Retinal pigment epithelial cell (primary cell): ENCODE measurements at regions not wholly inside any gene's neighbourhood (a gene's known extent, or its start where the extent isn't known, plus 50 kb on each side); places are given as distances from the start of the nearest gene placed in this dataset.

Experiments
- DNase-seq: peaks from one replicate; pipeline ENCODE4 v3.0.0-alpha.2; 2010; ENCODE audit warnings: low read depth
- H3K4me3 ChIP-seq: 2 replicates; pipeline ENCODE4 v1.5.1; 2011; ENCODE audit warnings: mild to moderate bottlenecking, low read length, control low read depth, moderate library complexity
- TF ChIP-seq, protein P1 (sequence below): conservative IDR thresholded peaks from 2 replicates; pipeline ENCODE4 v1.5.1; 2011; ENCODE audit warnings: low read depth, low read length, control low read depth, inconsistent platforms

GRCh38 chr12:25691865-25692114 is 138.7 kb upstream of the LMNTD1 start:
- no peak overlapping the region for H3K4me3 ChIP-seq
- DNase-seq: no peak
- TF ChIP-seq, protein P1, sequence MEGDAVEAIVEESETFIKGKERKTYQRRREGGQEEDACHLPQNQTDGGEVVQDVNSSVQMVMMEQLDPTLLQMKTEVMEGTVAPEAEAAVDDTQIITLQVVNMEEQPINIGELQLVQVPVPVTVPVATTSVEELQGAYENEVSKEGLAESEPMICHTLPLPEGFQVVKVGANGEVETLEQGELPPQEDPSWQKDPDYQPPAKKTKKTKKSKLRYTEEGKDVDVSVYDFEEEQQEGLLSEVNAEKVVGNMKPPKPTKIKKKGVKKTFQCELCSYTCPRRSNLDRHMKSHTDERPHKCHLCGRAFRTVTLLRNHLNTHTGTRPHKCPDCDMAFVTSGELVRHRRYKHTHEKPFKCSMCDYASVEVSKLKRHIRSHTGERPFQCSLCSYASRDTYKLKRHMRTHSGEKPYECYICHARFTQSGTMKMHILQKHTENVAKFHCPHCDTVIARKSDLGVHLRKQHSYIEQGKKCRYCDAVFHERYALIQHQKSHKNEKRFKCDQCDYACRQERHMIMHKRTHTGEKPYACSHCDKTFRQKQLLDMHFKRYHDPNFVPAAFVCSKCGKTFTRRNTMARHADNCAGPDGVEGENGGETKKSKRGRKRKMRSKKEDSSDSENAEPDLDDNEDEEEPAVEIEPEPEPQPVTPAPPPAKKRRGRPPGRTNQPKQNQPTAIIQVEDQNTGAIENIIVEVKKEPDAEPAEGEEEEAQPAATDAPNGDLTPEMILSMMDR: no peak

GRCh38 chr12:25692115-25693035 is 139.3 kb upstream of the LMNTD1 start:
- H3K4me3 ChIP-seq: no peak overlapping the region
- TF ChIP-seq, protein P1: no peak
- no peak for DNase-seq

- H3K4me3 ChIP-seq: no peak overlapping the region
- no peak for DNase-seq
- TF ChIP-seq, protein P1: no peak
Measured at GRCh38 chr12:25694072-25694471, 141.0 kb upstream of the LMNTD1 start.

DNA sequence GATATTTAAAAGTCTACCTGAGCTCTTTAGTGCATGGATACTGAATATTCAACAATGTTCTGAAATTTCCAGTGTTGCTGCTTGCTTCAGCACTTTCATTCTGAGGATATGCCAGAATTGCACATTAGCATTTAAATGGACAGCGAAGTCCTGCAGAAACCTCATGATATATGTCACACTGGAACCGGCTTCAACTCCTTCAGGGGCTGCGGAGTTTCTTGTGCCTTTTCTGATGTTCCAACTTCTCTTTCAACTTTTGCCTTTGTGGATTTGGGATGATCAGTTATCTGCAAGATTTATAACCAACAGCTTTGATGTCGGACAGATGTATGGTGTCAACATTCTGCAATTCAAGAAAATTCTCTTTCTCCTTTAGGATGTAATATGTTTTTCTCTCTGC is 142.5 kb upstream of the LMNTD1 start:
- DNase-seq: no peak
- no peak overlapping the region for H3K4me3 ChIP-seq
- TF ChIP-seq, protein P1: no peak

DNA sequence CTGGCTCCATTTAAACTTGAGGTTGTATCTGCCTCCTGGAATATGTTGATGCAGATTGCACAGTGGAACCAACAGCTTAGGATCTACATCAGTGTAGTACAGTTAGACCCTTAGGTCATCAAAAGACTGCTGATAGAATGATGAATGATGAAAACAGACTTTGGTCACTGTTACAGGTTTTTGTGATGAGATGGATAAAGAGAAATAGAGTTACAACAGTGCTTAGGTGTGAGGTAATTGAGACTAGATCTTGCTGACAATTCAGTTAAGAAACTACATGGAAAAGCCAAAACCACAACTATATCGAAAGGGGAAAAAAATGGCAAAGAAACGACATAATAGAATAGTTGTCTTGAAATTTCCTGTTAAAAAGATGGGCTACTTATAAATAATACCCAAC is 145.7 kb upstream of the LMNTD1 start:
- DNase-seq: no peak
- H3K4me3 ChIP-seq: no peak overlapping the region
- TF ChIP-seq, protein P1: no peak

- H3K4me3 ChIP-seq: no peak overlapping the region
- no peak for DNase-seq
- TF ChIP-seq, protein P1: no peak
Measured at GRCh38 chr12:25699454-25699853, 146.4 kb upstream of the LMNTD1 start.

GRCh38 chr12:25701290-25701689 is 148.2 kb upstream of the LMNTD1 start:
- TF ChIP-seq, protein P1: no peak
- no peak overlapping the region for H3K4me3 ChIP-seq
- no peak for DNase-seq
